H1 (cell line): ENCODE measurements at regions not wholly inside any gene's neighbourhood (a gene's known extent, or its start where the extent isn't known, plus 50 kb on each side); places are given as distances from the start of the nearest gene placed in this dataset.

ENCODE experiments used
- CTCF ChIA-PET: fragments of 300-600 bp; sonication (Branson Sonifier 250); formaldehyde crosslinking; loops from one replicate; lab custom pipeline; 2021; ENCODE audit not compliant: partially characterized antibody; lab: Charles Lee
- POLR2A ChIA-PET: fragments of 300-600 bp; sonication (Branson Sonifier 250); formaldehyde crosslinking; loops from one replicate; lab custom pipeline; 2021; ENCODE audit warnings: inconsistent platforms; ENCODE audit not compliant: partially characterized antibody; lab: Charles Lee
- DNase-seq, 2 experiments: peaks; one replicate each; pipeline versions ENCODE4 v3.0.0 to v3.0.0-alpha.2; 2010 to 2022; ENCODE audit warnings: low spot score in 2 of 2, low read depth in 1 of 2, mixed read lengths in 1 of 2
- FAIRE-seq: peaks from 2 replicates; lab custom pipeline; 2011; peaks lifted over from hg19 to GRCh38; lab: Jason Lieb, UNC
- H2AFZ ChIP-seq: 2 replicates; pipeline ENCODE4 v1.8.1; 2012; ENCODE audit warnings: low read length, inconsistent platforms
- H2AK5ac ChIP-seq: 2 replicates; pipeline ENCODE4 v1.6.1; 2013; ENCODE audit warnings: low read depth, low read length
- H2BK120ac ChIP-seq: replicated peaks from 2 replicates; pipeline ENCODE3; 2013; ENCODE audit warnings: low read depth, low read length, inconsistent platforms
- H2BK12ac ChIP-seq: 2 replicates; pipeline ENCODE4 v1.6.1; 2013; ENCODE audit warnings: low read depth, low read length
- H2BK15ac ChIP-seq: 2 replicates; pipeline ENCODE4 v1.6.1; 2013; ENCODE audit warnings: low read length
- H2BK20ac ChIP-seq: 2 replicates; pipeline ENCODE4 v1.6.1; 2013; ENCODE audit warnings: low read length
- H2BK5ac ChIP-seq: 2 replicates; pipeline ENCODE4 v1.6.1; 2013; ENCODE audit warnings: low read depth, low read length
- H3K14ac ChIP-seq: 2 replicates; pipeline ENCODE4 v1.6.1; 2013; ENCODE audit warnings: inconsistent platforms; ENCODE audit not compliant: insufficient read length
- H3K18ac ChIP-seq: 2 replicates; pipeline ENCODE4 v1.6.1; 2013; ENCODE audit warnings: low read length; ENCODE audit errors: extremely low read depth
- H3K23ac ChIP-seq: 2 replicates; pipeline ENCODE4 v1.6.1; 2013; ENCODE audit warnings: inconsistent platforms; ENCODE audit not compliant: insufficient read length
- H3K23me2 ChIP-seq: 2 replicates; pipeline ENCODE4 v1.6.1; 2013; ENCODE audit warnings: low read depth, low read length
- H3K27ac ChIP-seq: 2 replicates; pipeline ENCODE4 v1.6.1; 2011; ENCODE audit warnings: low read depth, low read length, inconsistent platforms
- H3K27me3 ChIP-seq, 4 experiments: replicated peaks in 1 of 4; 1 replicate in 1 of 4; 2 replicates in 3 of 4; pipeline versions ENCODE4 v1.6.1 to v1.8.1; 2011 to 2013; ENCODE audit warnings: low read length in 3 of 4, mild to moderate bottlenecking in 3 of 4, inconsistent platforms in 2 of 4, mixed read lengths in 2 of 4, moderate library complexity in 1 of 4; ENCODE audit not compliant: control insufficient read depth in 3 of 4, insufficient read depth in 3 of 4; ENCODE audit errors: extremely low read depth in 1 of 4
- H3K36me3 ChIP-seq, 4 experiments: 2 replicates each; pipeline versions ENCODE4 v1.6.1 to v1.8.1; 2011 to 2013; ENCODE audit warnings: mild to moderate bottlenecking in 4 of 4, low read length in 3 of 4, moderate library complexity in 2 of 4, control low read depth in 1 of 4, inconsistent platforms in 1 of 4; ENCODE audit not compliant: insufficient read depth in 4 of 4, control insufficient read depth in 2 of 4
- H3K4ac ChIP-seq: replicated peaks from 2 replicates; pipeline ENCODE3; 2013; ENCODE audit warnings: low read length, low read depth, mixed read lengths, inconsistent platforms; ENCODE audit not compliant: insufficient read length
- H3K4me1 ChIP-seq, 4 experiments: replicated peaks in 1 of 4; 1 replicate in 1 of 4; 2 replicates in 3 of 4; pipeline versions ENCODE4 v1.6.1 to v1.8.1; 2011 to 2013; ENCODE audit warnings: low read length in 3 of 4, inconsistent platforms in 2 of 4, mixed read lengths in 1 of 4; ENCODE audit not compliant: insufficient read depth in 4 of 4, control insufficient read depth in 3 of 4
- H3K4me2 ChIP-seq, 2 experiments: 2 replicates each; pipeline versions ENCODE4 v1.6.1 to v1.8.1; 2011 to 2013; ENCODE audit warnings: low read depth in 2 of 2, low read length in 2 of 2, control low read depth in 1 of 2, inconsistent platforms in 1 of 2, mild to moderate bottlenecking in 1 of 2; ENCODE audit not compliant: insufficient read depth in 1 of 2
- H3K4me3 ChIP-seq, 4 experiments: fragments of 200-600, 300-600 bp in 1 of 4; sonication (generic), shearing (Covaris generic), sonication (Bioruptor Twin) in 1 of 4; 2 replicates each; pipeline versions ENCODE4 v1.5.1 to v1.8.1; 2011 to 2016; ENCODE audit warnings: low read length in 4 of 4, low read depth in 3 of 4, control low read depth in 2 of 4, inconsistent platforms in 2 of 4, mild to moderate bottlenecking in 2 of 4, mixed read lengths in 1 of 4, moderate library complexity in 1 of 4; ENCODE audit not compliant: insufficient read depth in 2 of 4; ENCODE audit errors: extremely low read depth in 1 of 4
- H3K56ac ChIP-seq: replicated peaks from 2 replicates; pipeline ENCODE3; 2013; ENCODE audit warnings: low read depth, mild to moderate bottlenecking, mixed read lengths, low read length, inconsistent platforms; ENCODE audit not compliant: insufficient read length
- H3K79me1 ChIP-seq: 2 replicates; pipeline ENCODE4 v1.6.1; 2013; ENCODE audit warnings: low read depth, low read length, control low read depth
- H3K79me2 ChIP-seq, 2 experiments: 2 replicates each; pipeline versions ENCODE4 v1.6.1 to v1.8.1; 2012 to 2013; ENCODE audit warnings: low read length in 2 of 2, mild to moderate bottlenecking in 2 of 2, inconsistent platforms in 1 of 2; ENCODE audit not compliant: insufficient read depth in 2 of 2, control insufficient read depth in 1 of 2
- H3K9ac ChIP-seq, 4 experiments: replicated peaks in 1 of 4; 1 replicate in 1 of 4; 2 replicates in 3 of 4; pipeline versions ENCODE4 v1.6.1 to v1.8.1; 2011 to 2013; ENCODE audit warnings: low read depth in 3 of 4, low read length in 3 of 4, control low read depth in 2 of 4, mild to moderate bottlenecking in 2 of 4, moderate library complexity in 2 of 4, inconsistent platforms in 1 of 4; ENCODE audit errors: extremely low read depth in 1 of 4
- H3K9me3 ChIP-seq, 2 experiments: 2 replicates each; pipeline versions ENCODE4 v1.6.1 to v1.8.1; 2012 to 2013; ENCODE audit warnings: mild to moderate bottlenecking in 2 of 2, moderate library complexity in 2 of 2, control low read depth in 1 of 2, inconsistent platforms in 1 of 2, low read depth in 1 of 2, low read length in 1 of 2, mixed read lengths in 1 of 2; ENCODE audit not compliant: insufficient read depth in 2 of 2
- H4K20me1 ChIP-seq, 2 experiments: replicated peaks in 1 of 2; 2 replicates each; pipeline versions ENCODE3 to v1.8.1; 2011 to 2013; ENCODE audit warnings: inconsistent platforms in 2 of 2, low read length in 2 of 2, mild to moderate bottlenecking in 1 of 2; ENCODE audit not compliant: insufficient read depth in 2 of 2, control insufficient read depth in 1 of 2
- H4K5ac ChIP-seq: 2 replicates; pipeline ENCODE4 v1.6.1; 2013; ENCODE audit warnings: low read length, low read depth, mixed read lengths, inconsistent platforms; ENCODE audit not compliant: insufficient read length
- H4K8ac ChIP-seq: 2 replicates; pipeline ENCODE4 v1.8.0; 2013; ENCODE audit warnings: mild to moderate bottlenecking, moderate library complexity, low read length, inconsistent platforms; ENCODE audit not compliant: insufficient read depth; ENCODE audit errors: extremely low read depth
- H4K91ac ChIP-seq: replicated peaks from 2 replicates; pipeline ENCODE3; 2013; ENCODE audit warnings: low read length, mixed read lengths, inconsistent platforms; ENCODE audit not compliant: insufficient read length
- RXRA ChIP-seq: IDR thresholded peaks from 2 replicates; pipeline ENCODE4 v1.6.1; 2011; ENCODE audit warnings: low read depth, mild to moderate bottlenecking, low read length, moderate library complexity; ENCODE audit not compliant: insufficient read depth
- WGBS, 2 experiments: shearing (Covaris generic) in 1 of 2; methylation state at CpG; one replicate each; pipeline versions ENCODE4 v1.1.6 to v1.1.7; 2013 to 2015; ENCODE audit warnings: low lambda C conversion rate in 2 of 2, mixed read lengths in 2 of 2, inconsistent platforms in 1 of 2, low coverage in 1 of 2, missing lambda C conversion rate in 1 of 2; ENCODE audit not compliant: insufficient replicate concordance in 2 of 2, insufficient coverage in 1 of 2, insufficient read length in 1 of 2; ENCODE audit errors: extremely low coverage in 1 of 2, missing lambda C conversion rate in 1 of 2; 5-methylcytosine and 5-hydroxymethylcytosine counted together

DNA sequence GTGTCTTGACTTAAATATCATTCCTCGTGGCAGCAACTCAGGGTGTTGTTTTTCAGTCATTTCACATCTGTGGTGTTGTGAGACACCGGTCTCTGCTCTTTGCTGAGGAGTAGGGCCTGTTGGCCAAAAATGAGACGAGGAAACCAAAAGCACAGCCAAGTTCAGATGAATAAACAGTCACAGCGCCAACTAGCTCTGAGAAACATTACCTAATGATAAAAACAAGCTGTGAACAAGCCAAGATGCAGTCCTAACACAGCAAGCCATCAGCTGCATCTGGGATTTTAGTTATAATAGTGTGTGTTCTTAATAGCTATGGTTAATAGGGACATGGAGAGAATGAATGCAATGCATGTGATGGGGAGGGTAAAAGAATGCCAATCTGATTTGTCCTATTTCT lies 843.4 kb upstream of the DPPA4 start:
- Histone ChIP-seq H4K20me1 (no peaks in the 10 kb centered on the region), H3K27me3 (no peaks in the 10 kb centered on the region), H3K4me3 (no peak overlapping the region), H2BK5ac (no peak overlapping the region), H2BK120ac (no peak overlapping the region), H3K14ac (no peak overlapping the region), H3K9ac (no peak overlapping the region), H3K56ac (no peak overlapping the region), H2AFZ (peak overlapping the region; percentile 23; the same call in 1 of the 2 replicates), H3K4ac (no peak overlapping the region), H3K4me1 (no peaks in the 10 kb centered on the region), H2BK20ac (no peak overlapping the region), H4K91ac (no peak overlapping the region), H3K4me2 (no peak overlapping the region), H2BK15ac (no peak overlapping the region), H4K8ac (no peak overlapping the region), H3K79me1 (no peaks in the 10 kb centered on the region), H2BK12ac (no peak overlapping the region), H3K9me3 (no peaks in the 10 kb centered on the region), H3K27ac (no peak overlapping the region), H3K79me2 (no peaks in the 10 kb centered on the region), H3K36me3 (no peaks in the 10 kb centered on the region), H4K5ac (no peak overlapping the region), H3K23ac (no peak overlapping the region), H3K18ac (no peak overlapping the region), H2AK5ac (no peak overlapping the region), H3K23me2 (no peaks in the 10 kb centered on the region)
- no peak for FAIRE-seq
- 90% methylated on average over 4 of the region's 4 CpGs; no CpG with 5 or more reads in 1 of the 2 experiments for WGBS, 2 experiments
- DNase-seq = no peak
- TF ChIP-seq RXRA = no peak
- ChIA-PET CTCF (no interaction called here), POLR2A (no interaction called here)
